ENCODE measurements at regions not wholly inside any gene's neighbourhood (a gene's known extent, or its start where the extent isn't known, plus 50 kb on each side); places are given as distances from the start of the nearest gene placed in this dataset.

DNA sequence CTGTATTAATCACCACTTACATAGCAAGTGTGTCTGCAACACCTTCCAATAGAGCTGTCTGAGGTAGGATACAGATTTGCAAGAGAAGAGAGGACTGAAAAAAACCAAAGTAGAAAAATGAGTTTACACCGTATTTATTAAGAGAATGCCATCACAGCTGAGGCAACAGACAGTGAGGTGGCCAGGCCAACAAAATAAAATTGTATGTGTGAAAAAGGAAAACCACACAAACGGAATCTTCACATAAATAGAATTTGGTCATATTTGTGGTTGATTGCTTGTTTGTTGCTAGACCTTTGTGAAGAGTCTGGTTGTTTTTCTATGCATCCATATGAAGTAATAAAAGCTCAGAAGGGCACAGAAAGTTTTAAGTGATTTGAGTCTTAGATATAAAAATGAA, 157.8 kb upstream of the TSHZ2 start:
- H3K27me3 ChIP-seq: no peaks in the 10 kb centered on the region
- H3K36me3 ChIP-seq: no peaks in the 10 kb centered on the region
- TF ChIP-seq, protein P1, sequence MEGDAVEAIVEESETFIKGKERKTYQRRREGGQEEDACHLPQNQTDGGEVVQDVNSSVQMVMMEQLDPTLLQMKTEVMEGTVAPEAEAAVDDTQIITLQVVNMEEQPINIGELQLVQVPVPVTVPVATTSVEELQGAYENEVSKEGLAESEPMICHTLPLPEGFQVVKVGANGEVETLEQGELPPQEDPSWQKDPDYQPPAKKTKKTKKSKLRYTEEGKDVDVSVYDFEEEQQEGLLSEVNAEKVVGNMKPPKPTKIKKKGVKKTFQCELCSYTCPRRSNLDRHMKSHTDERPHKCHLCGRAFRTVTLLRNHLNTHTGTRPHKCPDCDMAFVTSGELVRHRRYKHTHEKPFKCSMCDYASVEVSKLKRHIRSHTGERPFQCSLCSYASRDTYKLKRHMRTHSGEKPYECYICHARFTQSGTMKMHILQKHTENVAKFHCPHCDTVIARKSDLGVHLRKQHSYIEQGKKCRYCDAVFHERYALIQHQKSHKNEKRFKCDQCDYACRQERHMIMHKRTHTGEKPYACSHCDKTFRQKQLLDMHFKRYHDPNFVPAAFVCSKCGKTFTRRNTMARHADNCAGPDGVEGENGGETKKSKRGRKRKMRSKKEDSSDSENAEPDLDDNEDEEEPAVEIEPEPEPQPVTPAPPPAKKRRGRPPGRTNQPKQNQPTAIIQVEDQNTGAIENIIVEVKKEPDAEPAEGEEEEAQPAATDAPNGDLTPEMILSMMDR (IDR thresholded peaks at IDR 0.05; ENCODE audit: low read depth, low read length): no peak
- H3K9me3 ChIP-seq (ENCODE audit: low read depth): no peaks in the 10 kb centered on the region
- DNase-seq (ENCODE audit: low read depth in 1 of 2, low spot score in 1 of 2): no peak
- H3K4me3 ChIP-seq: no peak overlapping the region
- no peak overlapping the region for H3K27ac ChIP-seq
- no peaks in the 10 kb centered on the region for H3K4me1 ChIP-seq (ENCODE audit: low read depth)

DNA sequence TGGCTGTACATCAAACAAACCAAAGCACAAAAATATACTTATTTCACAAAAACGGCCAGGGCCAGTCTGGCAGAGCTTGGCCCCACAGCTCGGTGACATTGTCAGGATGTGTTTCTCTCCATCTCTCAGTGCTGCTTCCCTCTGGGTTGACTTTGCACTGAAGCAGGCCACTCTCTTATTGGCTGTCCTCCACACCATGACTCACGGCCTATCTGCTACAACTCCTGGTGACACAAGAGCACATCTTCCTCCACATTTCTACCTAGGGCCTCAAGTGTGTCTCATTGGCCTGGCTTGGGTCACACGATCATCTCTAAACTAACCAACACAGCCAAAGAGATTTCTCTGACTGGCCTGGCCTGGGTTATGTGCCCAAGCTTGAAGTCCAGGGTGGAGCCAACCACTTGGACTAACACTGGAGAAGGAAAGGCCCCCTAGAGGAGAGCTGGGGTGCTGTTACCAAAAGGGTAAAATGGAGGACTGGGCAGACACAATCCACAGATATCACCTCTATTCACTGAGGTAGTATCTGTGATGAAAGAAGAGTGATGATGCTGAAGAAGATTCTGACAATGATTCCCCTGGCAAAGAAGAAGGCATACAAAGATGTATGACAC, 159.8 kb upstream of the TSHZ2 start:
- DNase-seq (ENCODE audit: low read depth in 1 of 2, low spot score in 1 of 2): no peak
- H3K4me3 ChIP-seq: no peak overlapping the region
- no peaks in the 10 kb centered on the region for H3K36me3 ChIP-seq

DNA sequence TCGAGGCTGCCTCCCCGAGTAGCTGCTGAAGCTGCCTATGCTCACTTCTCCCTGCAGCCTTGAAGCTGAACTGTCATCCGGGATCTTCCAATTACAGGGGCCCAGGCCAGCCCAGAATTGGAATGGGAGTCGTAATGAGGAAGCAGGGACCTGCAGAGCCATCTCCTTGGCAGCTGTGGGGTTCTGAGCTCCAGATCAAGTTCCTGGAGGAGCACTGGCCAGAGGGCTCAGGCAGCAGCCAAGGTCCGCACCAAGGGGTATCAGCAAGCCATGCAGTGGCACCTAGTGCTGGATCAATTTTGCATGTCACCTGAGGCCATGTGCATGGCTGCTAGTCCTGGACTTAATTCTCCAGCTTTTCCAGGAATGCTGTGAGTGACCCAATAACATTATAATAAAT, 163.2 kb upstream of the TSHZ2 start:
- Histone ChIP-seq H3K36me3 (no peaks in the 10 kb centered on the region), H3K9me3 (ENCODE audit: low read depth) (no peaks in the 10 kb centered on the region), H3K4me1 (ENCODE audit: low read depth) (peaks cover 20% of the 10 kb centered on the region), H3K27me3 (no peaks in the 10 kb centered on the region), H3K27ac (no peak overlapping the region), H3K4me3 (no peak overlapping the region)
- DNase-seq (ENCODE audit: low read depth in 1 of 2, low spot score in 1 of 2): no peak
- TF ChIP-seq, protein P1 (IDR thresholded peaks at IDR 0.05; ENCODE audit: low read depth, low read length): no peak

More for the DNA sequence above, 159.8 kb upstream of the TSHZ2 start:
- H3K4me1 ChIP-seq (ENCODE audit: low read depth): no peaks in the 10 kb centered on the region
- no peak overlapping the region for H3K27ac ChIP-seq
- TF ChIP-seq, protein P1 (IDR thresholded peaks at IDR 0.05; ENCODE audit: low read depth, low read length): no peak
- no peaks in the 10 kb centered on the region for H3K27me3 ChIP-seq
- no peaks in the 10 kb centered on the region for H3K9me3 ChIP-seq (ENCODE audit: low read depth)

DNA sequence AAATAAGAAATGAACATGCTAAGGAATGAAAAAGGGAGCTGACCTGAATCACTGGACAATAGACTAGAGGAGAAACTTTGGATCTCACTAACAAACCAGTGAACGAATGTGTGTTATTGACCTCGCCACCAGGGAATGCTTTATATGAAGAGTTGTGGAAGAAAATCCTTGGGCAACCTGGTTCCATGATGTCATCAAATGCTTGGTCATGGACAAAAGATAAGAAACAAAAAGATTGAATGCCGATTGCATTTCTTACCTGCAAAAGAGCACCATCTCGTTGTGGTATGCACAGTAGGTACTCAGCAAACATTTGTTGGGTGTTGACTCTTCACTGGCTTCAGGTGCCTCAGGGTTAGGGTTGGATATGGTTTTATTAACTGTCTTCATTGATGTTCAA, 165.2 kb upstream of the TSHZ2 start:
- no peak overlapping the region for H3K27ac ChIP-seq
- H3K9me3 ChIP-seq (ENCODE audit: low read depth): no peaks in the 10 kb centered on the region
- H3K36me3 ChIP-seq: no peaks in the 10 kb centered on the region
- H3K27me3 ChIP-seq: no peaks in the 10 kb centered on the region
- peaks cover 20% of the 10 kb centered on the region for H3K4me1 ChIP-seq (ENCODE audit: low read depth)
- no peak for DNase-seq (ENCODE audit: low read depth in 1 of 2, low spot score in 1 of 2)
- H3K4me3 ChIP-seq: no peak overlapping the region
- TF ChIP-seq, protein P1 (IDR thresholded peaks at IDR 0.05; ENCODE audit: low read depth, low read length): no peak

DNA sequence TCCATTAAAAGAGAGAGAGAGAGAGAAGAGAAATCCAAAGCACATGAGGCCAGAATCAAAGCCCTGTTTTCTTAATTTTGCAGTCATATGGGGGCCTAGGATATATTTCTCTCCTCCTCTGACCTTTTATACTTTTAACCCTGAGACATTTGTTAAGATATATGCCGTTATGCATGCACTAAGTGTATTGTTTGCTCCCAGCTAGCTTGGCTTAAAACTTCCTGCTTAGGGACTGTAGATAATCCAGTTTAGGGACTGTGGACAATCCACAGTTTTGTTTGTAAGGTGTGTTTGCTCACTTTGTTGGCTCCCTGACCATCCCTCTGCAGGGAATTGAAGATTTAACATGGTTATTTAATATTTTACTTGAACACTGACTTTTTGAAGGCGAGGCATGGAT, 166.3 kb upstream of the TSHZ2 start:
- Histone ChIP-seq H3K4me3 (no peak overlapping the region), H3K36me3 (no peaks in the 10 kb centered on the region), H3K27ac (no peak overlapping the region), H3K9me3 (ENCODE audit: low read depth) (no peaks in the 10 kb centered on the region), H3K27me3 (no peaks in the 10 kb centered on the region), H3K4me1 (ENCODE audit: low read depth) (peaks cover 20% of the 10 kb centered on the region)
- TF ChIP-seq, protein P1 (IDR thresholded peaks at IDR 0.05; ENCODE audit: low read depth, low read length): no peak
- DNase-seq (ENCODE audit: low read depth in 1 of 2, low spot score in 1 of 2): no peak

DNA sequence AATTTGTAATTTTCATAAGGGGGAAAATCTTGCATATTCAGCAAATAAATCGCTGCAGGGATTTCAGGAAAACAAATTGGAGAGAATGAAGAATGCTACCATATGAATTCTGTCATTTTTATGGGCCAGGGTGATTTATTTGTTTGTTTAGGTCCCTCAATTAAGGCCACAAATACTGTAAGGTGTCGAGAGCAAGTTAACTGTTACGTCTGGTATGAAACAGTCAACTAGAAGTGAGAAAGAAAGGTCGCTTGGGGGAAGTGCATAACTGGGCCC, 166.9 kb upstream of the TSHZ2 start:
- Histone ChIP-seq H3K36me3 (no peaks in the 10 kb centered on the region), H3K9me3 (ENCODE audit: low read depth) (no peaks in the 10 kb centered on the region), H3K4me1 (ENCODE audit: low read depth) (peaks cover 20% of the 10 kb centered on the region), H3K4me3 (no peak overlapping the region), H3K27me3 (no peaks in the 10 kb centered on the region), H3K27ac (no peak overlapping the region)
- no peak for DNase-seq (ENCODE audit: low read depth in 1 of 2, low spot score in 1 of 2)
- TF ChIP-seq, protein P1 (IDR thresholded peaks at IDR 0.05; ENCODE audit: low read depth, low read length): no peak

Data from cardiac muscle cell (in vitro differentiated cells and primary cell).